ENCODE measurements at regions not wholly inside any gene's neighbourhood (a gene's known extent, or its start where the extent isn't known, plus 50 kb on each side); places are given as distances from the start of the nearest gene placed in this dataset.

DNA sequence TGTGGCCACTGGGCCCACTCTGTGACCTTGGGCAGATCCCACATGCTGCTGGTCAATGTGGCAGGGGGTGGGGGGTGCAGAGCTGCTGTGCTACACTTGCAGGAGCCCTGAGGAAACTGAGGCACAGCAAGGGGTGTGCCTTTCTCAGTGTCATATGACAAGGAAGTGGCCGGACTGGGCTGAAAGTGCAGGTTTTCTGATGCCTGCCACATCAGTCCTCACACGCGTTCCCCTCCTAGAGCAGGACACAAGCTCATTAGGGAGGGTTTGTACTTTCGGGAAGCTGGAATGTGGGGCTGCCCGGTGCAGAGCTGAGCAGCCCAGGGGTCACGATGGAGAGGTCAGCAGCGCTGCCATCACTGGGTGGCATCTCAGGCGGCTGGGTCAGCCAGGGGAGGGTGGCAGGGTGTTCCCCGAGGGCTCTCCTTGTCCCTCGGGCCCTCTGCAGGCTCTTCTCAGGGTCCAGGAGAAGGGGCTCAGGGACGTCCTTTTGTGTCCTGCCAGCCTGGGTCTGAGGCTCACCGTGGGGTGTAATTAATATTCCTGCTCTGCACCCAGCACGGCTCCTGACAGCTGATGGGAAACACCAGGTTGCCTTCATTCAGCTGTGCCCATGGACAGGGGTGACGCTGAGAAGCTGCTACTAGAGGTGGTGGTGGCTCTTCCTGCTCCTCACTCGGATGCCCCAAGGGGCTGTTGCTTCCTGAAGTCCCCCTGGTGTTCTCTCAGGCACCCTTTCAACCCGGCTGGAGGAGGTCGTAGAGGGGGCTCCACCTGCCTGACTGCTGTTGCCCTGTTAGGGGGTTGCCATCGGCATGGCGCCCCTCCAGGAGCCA is 62.1 kb upstream of the HDAC4 start (continued):
- TF ChIP-seq, protein P1, sequence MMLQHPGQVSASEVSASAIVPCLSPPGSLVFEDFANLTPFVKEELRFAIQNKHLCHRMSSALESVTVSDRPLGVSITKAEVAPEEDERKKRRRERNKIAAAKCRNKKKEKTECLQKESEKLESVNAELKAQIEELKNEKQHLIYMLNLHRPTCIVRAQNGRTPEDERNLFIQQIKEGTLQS (IDR thresholded peaks at IDR 0.05), result no peak
- TF ChIP-seq, protein P1 (CRISPR knock-in tag; conservative IDR thresholded peaks at IDR 0.05), result no peak
- TF ChIP-seq, protein P2, sequence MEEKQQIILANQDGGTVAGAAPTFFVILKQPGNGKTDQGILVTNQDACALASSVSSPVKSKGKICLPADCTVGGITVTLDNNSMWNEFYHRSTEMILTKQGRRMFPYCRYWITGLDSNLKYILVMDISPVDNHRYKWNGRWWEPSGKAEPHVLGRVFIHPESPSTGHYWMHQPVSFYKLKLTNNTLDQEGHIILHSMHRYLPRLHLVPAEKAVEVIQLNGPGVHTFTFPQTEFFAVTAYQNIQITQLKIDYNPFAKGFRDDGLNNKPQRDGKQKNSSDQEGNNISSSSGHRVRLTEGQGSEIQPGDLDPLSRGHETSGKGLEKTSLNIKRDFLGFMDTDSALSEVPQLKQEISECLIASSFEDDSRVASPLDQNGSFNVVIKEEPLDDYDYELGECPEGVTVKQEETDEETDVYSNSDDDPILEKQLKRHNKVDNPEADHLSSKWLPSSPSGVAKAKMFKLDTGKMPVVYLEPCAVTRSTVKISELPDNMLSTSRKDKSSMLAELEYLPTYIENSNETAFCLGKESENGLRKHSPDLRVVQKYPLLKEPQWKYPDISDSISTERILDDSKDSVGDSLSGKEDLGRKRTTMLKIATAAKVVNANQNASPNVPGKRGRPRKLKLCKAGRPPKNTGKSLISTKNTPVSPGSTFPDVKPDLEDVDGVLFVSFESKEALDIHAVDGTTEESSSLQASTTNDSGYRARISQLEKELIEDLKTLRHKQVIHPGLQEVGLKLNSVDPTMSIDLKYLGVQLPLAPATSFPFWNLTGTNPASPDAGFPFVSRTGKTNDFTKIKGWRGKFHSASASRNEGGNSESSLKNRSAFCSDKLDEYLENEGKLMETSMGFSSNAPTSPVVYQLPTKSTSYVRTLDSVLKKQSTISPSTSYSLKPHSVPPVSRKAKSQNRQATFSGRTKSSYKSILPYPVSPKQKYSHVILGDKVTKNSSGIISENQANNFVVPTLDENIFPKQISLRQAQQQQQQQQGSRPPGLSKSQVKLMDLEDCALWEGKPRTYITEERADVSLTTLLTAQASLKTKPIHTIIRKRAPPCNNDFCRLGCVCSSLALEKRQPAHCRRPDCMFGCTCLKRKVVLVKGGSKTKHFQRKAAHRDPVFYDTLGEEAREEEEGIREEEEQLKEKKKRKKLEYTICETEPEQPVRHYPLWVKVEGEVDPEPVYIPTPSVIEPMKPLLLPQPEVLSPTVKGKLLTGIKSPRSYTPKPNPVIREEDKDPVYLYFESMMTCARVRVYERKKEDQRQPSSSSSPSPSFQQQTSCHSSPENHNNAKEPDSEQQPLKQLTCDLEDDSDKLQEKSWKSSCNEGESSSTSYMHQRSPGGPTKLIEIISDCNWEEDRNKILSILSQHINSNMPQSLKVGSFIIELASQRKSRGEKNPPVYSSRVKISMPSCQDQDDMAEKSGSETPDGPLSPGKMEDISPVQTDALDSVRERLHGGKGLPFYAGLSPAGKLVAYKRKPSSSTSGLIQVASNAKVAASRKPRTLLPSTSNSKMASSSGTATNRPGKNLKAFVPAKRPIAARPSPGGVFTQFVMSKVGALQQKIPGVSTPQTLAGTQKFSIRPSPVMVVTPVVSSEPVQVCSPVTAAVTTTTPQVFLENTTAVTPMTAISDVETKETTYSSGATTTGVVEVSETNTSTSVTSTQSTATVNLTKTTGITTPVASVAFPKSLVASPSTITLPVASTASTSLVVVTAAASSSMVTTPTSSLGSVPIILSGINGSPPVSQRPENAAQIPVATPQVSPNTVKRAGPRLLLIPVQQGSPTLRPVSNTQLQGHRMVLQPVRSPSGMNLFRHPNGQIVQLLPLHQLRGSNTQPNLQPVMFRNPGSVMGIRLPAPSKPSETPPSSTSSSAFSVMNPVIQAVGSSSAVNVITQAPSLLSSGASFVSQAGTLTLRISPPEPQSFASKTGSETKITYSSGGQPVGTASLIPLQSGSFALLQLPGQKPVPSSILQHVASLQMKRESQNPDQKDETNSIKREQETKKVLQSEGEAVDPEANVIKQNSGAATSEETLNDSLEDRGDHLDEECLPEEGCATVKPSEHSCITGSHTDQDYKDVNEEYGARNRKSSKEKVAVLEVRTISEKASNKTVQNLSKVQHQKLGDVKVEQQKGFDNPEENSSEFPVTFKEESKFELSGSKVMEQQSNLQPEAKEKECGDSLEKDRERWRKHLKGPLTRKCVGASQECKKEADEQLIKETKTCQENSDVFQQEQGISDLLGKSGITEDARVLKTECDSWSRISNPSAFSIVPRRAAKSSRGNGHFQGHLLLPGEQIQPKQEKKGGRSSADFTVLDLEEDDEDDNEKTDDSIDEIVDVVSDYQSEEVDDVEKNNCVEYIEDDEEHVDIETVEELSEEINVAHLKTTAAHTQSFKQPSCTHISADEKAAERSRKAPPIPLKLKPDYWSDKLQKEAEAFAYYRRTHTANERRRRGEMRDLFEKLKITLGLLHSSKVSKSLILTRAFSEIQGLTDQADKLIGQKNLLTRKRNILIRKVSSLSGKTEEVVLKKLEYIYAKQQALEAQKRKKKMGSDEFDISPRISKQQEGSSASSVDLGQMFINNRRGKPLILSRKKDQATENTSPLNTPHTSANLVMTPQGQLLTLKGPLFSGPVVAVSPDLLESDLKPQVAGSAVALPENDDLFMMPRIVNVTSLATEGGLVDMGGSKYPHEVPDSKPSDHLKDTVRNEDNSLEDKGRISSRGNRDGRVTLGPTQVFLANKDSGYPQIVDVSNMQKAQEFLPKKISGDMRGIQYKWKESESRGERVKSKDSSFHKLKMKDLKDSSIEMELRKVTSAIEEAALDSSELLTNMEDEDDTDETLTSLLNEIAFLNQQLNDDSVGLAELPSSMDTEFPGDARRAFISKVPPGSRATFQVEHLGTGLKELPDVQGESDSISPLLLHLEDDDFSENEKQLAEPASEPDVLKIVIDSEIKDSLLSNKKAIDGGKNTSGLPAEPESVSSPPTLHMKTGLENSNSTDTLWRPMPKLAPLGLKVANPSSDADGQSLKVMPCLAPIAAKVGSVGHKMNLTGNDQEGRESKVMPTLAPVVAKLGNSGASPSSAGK (IDR thresholded peaks at IDR 0.05), result no peak
- TF ChIP-seq CREB3 (tag; conservative IDR thresholded peaks at IDR 0.05; ENCODE audit: low read depth) (no peak), ZNF384 (IDR thresholded peaks at IDR 0.05; ENCODE audit: low read depth, low read length) (no peak)
- TF ChIP-seq, protein P3, sequence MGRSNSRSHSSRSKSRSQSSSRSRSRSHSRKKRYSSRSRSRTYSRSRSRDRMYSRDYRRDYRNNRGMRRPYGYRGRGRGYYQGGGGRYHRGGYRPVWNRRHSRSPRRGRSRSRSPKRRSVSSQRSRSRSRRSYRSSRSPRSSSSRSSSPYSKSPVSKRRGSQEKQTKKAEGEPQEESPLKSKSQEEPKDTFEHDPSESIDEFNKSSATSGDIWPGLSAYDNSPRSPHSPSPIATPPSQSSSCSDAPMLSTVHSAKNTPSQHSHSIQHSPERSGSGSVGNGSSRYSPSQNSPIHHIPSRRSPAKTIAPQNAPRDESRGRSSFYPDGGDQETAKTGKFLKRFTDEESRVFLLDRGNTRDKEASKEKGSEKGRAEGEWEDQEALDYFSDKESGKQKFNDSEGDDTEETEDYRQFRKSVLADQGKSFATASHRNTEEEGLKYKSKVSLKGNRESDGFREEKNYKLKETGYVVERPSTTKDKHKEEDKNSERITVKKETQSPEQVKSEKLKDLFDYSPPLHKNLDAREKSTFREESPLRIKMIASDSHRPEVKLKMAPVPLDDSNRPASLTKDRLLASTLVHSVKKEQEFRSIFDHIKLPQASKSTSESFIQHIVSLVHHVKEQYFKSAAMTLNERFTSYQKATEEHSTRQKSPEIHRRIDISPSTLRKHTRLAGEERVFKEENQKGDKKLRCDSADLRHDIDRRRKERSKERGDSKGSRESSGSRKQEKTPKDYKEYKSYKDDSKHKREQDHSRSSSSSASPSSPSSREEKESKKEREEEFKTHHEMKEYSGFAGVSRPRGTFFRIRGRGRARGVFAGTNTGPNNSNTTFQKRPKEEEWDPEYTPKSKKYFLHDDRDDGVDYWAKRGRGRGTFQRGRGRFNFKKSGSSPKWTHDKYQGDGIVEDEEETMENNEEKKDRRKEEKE (IDR thresholded peaks at IDR 0.05; ENCODE audit: borderline replicate concordance in 1 of 2, control insufficient read depth in 1 of 2, low read depth in 2 of 2, low read length in 1 of 2), result no peak
